Stomach (tissue), 8 donors: ENCODE measurements at regions not wholly inside any gene's neighbourhood (a gene's known extent, or its start where the extent isn't known, plus 50 kb on each side); places are given as distances from the start of the nearest gene placed in this dataset.

ENCODE experiments used
- DNase-seq, 2 donors: peaks; one replicate each; pipeline versions ENCODE4 v3.0.0 to v3.0.0-alpha.2; 2013 to 2019
- H3K27ac ChIP-seq, 5 donors: fragments of 200-600 bp in 4 of 5; sonication (generic) in 4 of 5; one replicate each; pipeline ENCODE4 v1.5.1; 2013 to 2019; ENCODE audit warnings: mild to moderate bottlenecking in 1 of 5, moderate library complexity in 1 of 5
- H3K27me3 ChIP-seq, 3 donors: fragments of 200-600 bp; sonication (generic); one replicate each; pipeline ENCODE4 v1.5.1; 2017 to 2019; ENCODE audit warnings: mixed run types in 1 of 3
- H3K36me3 ChIP-seq, 4 donors: fragments of 200-600 bp; sonication (generic); 1 replicate in 3 of 4; 2 replicates in 1 of 4; pipeline ENCODE4 v1.5.1; 2016 to 2019
- H3K4me1 ChIP-seq, 4 donors: fragments of 200-600 bp; sonication (generic); one replicate each; pipeline ENCODE4 v1.5.1; 2016 to 2019
- H3K4me3 ChIP-seq, 4 donors: fragments of 200-600 bp; sonication (generic) in 3 of 4; one replicate each; pipeline ENCODE4 v1.5.1; 2016 to 2019; ENCODE audit warnings: mild to moderate bottlenecking in 1 of 4
- H3K9me3 ChIP-seq, 4 donors: fragments of 200-600 bp; sonication (generic); one replicate each; pipeline ENCODE4 v1.5.1; 2016 to 2019
- CTCF ChIP-seq, 7 experiments: fragments of 450-650 bp in 4 of 7; fragments of 200-600 bp in 3 of 7; sonication (generic) in 3 of 7; IDR thresholded peaks; one replicate each; pipeline ENCODE4 v1.5.1; 2016 to 2019; ENCODE audit warnings: antibody characterized with exemption in 7 of 7, control low read depth in 2 of 7, mild to moderate bottlenecking in 1 of 7
- EP300 ChIP-seq: sonication (generic); formaldehyde crosslinking; IDR thresholded peaks from one replicate; pipeline ENCODE4 v1.6.1; 2017; ENCODE audit warnings: antibody characterized with exemption
- POLR2A ChIP-seq, 4 donors: fragments of 450-650 bp; IDR thresholded peaks; one replicate each; pipeline ENCODE4 v1.6.1; 2016; ENCODE audit warnings: antibody characterized with exemption in 4 of 4, control low read depth in 2 of 4, mild to moderate bottlenecking in 1 of 4, moderate library complexity in 1 of 4
- POLR2AphosphoS5 ChIP-seq, 3 donors: sonication (generic); formaldehyde crosslinking; IDR thresholded peaks; one replicate each; pipeline ENCODE4 v1.6.1; 2016; ENCODE audit warnings: antibody characterized with exemption in 3 of 3
- WGBS, 5 donors: extraction: QIAGEN DNeasy Blood & Tissue Kit in 3 of 5; methylation state at CpG; one replicate each; pipeline versions ENCODE4 v1.1.5 to v1.1.7; 2013 to 2018; 5-methylcytosine and 5-hydroxymethylcytosine counted together
- intact Hi-C: fragments of 100-400 bp; cut with DNase I; formaldehyde crosslinking; loops from one replicate; pipeline ENCODE4 v1.15.1; 2023; ENCODE audit warnings: low total_unique reads
- donor health status: healthy with polysubstance abuse.
- donor health status: Bipolar disorder and iron deficiency.
- donor health status: healthy.

DNA sequence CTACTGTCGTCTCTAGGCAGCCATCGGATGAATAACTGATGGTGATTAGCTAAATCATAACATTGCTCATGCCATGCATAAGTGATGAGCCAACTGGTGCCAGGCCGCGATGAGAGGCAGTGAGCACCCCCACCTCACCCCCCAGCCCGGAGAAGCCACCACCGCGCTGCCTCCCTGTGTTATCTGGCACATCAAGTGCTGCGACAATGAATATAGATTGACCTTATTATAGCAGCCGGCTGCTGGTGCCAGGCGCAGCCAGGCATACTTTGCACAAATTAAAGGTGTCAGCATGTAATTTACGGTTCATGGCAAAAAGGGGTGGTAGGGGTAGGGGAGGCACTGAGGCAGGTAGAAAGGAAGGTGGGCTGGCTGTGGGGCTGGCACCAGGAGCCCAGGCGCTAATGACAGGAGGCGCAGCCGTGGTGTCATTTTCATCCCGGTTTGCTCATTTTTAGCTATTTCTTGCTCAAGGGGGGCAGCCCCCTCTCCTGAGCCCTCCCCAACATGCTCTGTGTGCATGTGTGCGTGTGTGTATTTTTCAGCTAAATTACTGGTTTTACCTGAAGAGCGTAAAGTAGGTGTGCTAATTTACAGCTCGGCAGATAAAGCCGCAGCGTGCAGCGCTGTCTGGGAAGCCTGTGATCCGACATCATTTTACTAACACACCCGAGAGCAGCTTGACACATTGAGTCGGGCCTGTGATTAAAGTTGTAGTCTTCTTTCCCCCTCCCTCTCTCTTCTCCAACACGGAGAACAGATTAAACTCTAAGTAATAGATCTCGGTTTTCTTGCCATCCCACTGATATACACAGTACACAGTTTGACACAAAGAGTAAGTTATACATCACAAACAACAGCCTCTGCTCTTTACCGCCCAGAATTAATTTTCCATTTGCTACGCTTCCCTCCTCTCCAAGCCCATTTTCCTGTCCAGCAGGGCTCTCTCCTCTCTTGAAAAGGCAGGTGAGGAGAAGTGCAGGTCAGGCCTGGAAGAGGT lies 212.3 kb downstream of the RPLP1 start:
- TF ChIP-seq EP300, result no peak
- TF ChIP-seq POLR2A (IDR thresholded peaks at IDR 0.05), result no peak
- DNase-seq, result peak in 1 of 2 donors; percentile 48
- H3K36me3 ChIP-seq, result no peaks in the 10 kb centered on the region
- H3K9me3 ChIP-seq, result no peaks in the 10 kb centered on the region
- intact Hi-C loops, result no loop called here
- H3K4me1 ChIP-seq, result peaks cover 0 to 41% (median 14%) of the 10 kb centered on the region in 4 donors
- 67 to 78% (median 72%) methylated on average over 21 to 28 of the region's 28 CpGs for WGBS, 5 donors
- H3K27me3 ChIP-seq, result peaks cover 0 to 4% (median 0%) of the 10 kb centered on the region in 3 donors
- H3K27ac ChIP-seq, result no peak overlapping the region
- H3K4me3 ChIP-seq, result no peak overlapping the region

DNA sequence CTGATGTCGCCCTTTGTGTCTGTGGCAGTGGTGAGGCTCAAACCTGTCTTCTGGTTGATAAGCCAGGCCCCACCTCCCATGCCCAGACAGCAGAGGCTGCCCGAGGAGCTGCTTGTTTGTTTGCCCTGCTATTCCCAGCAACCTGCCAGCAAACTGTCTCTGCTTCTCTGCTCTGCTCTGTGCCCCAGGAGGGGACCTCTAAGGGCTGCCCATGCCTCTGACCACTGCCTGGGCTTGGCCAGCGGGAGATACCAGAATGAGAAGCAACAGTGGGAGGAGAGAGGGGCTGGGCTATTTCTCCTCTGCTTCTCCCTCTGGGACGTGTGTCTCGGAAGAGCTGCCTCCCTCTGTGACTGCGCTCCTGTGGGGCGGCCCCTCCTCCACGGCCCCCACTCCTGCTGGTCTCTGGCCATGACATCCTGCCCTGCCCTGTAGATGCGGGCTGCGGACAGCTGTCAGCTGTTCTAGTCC lies 213.1 kb downstream of the RPLP1 start:
- Histone ChIP-seq H3K9me3 (no peaks in the 10 kb centered on the region), H3K4me1 (peaks cover 0 to 41% (median 14%) of the 10 kb centered on the region in 4 donors), H3K4me3 (no peak overlapping the region), H3K27ac (no peak overlapping the region), H3K27me3 (no peaks in the 10 kb centered on the region), H3K36me3 (no peaks in the 10 kb centered on the region)
- TF ChIP-seq CTCF (IDR thresholded peaks at IDR 0.05) (no peak), EP300 (no peak), POLR2AphosphoS5 (IDR thresholded peaks at IDR 0.05) (no peak), POLR2A (IDR thresholded peaks at IDR 0.05) (no peak)
- peak in 1 of 2 donors; percentile 62 for DNase-seq
- WGBS, 5 donors, result 54 to 83% (median 64%) methylated on average over 6 to 10 of the region's 10 CpGs
- intact Hi-C loops, result no loop called here

- Histone ChIP-seq H3K9me3 (no peaks in the 10 kb centered on the region), H3K27me3 (no peaks in the 10 kb centered on the region), H3K27ac (peak overlapping the region in 2 of 5 donors; percentile 50 to 68), H3K4me1 (peaks cover 0 to 41% (median 14%) of the 10 kb centered on the region in 4 donors), H3K4me3 (no peak overlapping the region), H3K36me3 (no peaks in the 10 kb centered on the region)
- TF ChIP-seq EP300 (no peak), CTCF (IDR thresholded peaks at IDR 0.05) (no peak), POLR2AphosphoS5 (IDR thresholded peaks at IDR 0.05) (no peak), POLR2A (IDR thresholded peaks at IDR 0.05) (no peak)
- peak in 1 of 2 donors; percentile 65 for DNase-seq
- intact Hi-C loops, result no loop called here
- WGBS, 5 donors, result 76 to 85% (median 82%) methylated on average over 10 of the region's 10 CpGs
Measured at GRCh38 chr15:69666441-69666882, 213.8 kb downstream of the RPLP1 start.

- H3K36me3 ChIP-seq, result no peaks in the 10 kb centered on the region
- intact Hi-C loops, result no loop called here
- no peak overlapping the region for H3K4me3 ChIP-seq
- WGBS, 5 donors, result 73 to 81% (median 75%) methylated on average over 16 to 19 of the region's 19 CpGs
- H3K27ac ChIP-seq, result peak overlapping the region in 2 of 5 donors; percentile 50 to 68
- no peaks in the 10 kb centered on the region for H3K9me3 ChIP-seq
- H3K4me1 ChIP-seq, result peaks cover 0 to 41% (median 14%) of the 10 kb centered on the region in 4 donors
- peak in 1 of 2 donors; percentile 34 for DNase-seq
- no peaks in the 10 kb centered on the region for H3K27me3 ChIP-seq
- no peak for TF ChIP-seq POLR2A (IDR thresholded peaks at IDR 0.05)
- TF ChIP-seq POLR2AphosphoS5 (IDR thresholded peaks at IDR 0.05), result no peak
- TF ChIP-seq EP300, result no peak
- TF ChIP-seq CTCF (IDR thresholded peaks at IDR 0.05), result no peak
Measured at GRCh38 chr15:69666921-69667811, 214.5 kb downstream of the RPLP1 start.
